OCI-LY7 (cell line): ENCODE measurements at regions not wholly inside any gene's neighbourhood (a gene's known extent, or its start where the extent isn't known, plus 50 kb on each side); places are given as distances from the start of the nearest gene placed in this dataset.

Source experiments
- EZH2phosphoT487 ChIP-seq: fragments of 200-600 bp; sonication (generic); IDR thresholded peaks from 2 replicates; pipeline ENCODE4 v1.6.1; 2018; ENCODE audit warnings: low read depth, borderline replicate concordance, mild to moderate bottlenecking, mixed run types, antibody characterized with exemption, low read length, moderate library complexity, mixed read lengths
- TF ChIP-seq, protein P1 (sequence below): fragments of 200-600 bp; sonication (generic); conservative IDR thresholded peaks from 2 replicates; pipeline ENCODE4 v1.5.1; 2014; ENCODE audit warnings: mild to moderate bottlenecking, antibody characterized with exemption, low read length, moderate library complexity, mixed read lengths

DNA sequence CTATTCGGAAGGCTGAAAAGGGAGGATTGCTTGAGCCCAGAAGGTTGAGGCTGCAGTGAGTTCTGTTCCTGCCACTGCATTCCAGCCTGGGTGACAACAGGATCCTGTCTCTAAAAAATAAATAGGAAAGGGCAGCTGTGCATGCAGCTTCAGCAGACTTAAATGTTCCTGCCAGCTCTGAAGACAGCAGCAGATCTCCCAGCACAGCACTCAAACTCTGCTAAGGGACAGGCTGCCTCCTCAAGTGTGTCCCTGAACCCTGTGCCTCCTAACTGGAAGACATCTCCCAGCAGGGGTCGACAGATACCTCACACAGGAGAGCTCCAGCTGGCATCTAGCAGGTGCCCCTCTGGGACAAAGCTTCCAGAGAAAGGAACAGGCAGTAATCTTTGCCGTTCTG is 117.9 kb downstream of the CXCL12 start:
- TF ChIP-seq, protein P1, sequence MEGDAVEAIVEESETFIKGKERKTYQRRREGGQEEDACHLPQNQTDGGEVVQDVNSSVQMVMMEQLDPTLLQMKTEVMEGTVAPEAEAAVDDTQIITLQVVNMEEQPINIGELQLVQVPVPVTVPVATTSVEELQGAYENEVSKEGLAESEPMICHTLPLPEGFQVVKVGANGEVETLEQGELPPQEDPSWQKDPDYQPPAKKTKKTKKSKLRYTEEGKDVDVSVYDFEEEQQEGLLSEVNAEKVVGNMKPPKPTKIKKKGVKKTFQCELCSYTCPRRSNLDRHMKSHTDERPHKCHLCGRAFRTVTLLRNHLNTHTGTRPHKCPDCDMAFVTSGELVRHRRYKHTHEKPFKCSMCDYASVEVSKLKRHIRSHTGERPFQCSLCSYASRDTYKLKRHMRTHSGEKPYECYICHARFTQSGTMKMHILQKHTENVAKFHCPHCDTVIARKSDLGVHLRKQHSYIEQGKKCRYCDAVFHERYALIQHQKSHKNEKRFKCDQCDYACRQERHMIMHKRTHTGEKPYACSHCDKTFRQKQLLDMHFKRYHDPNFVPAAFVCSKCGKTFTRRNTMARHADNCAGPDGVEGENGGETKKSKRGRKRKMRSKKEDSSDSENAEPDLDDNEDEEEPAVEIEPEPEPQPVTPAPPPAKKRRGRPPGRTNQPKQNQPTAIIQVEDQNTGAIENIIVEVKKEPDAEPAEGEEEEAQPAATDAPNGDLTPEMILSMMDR, result no peak
- TF ChIP-seq EZH2phosphoT487, result no peak
